GM19035 (cell line): ENCODE measurements at regions not wholly inside any gene's neighbourhood (a gene's known extent, or its start where the extent isn't known, plus 50 kb on each side); places are given as distances from the start of the nearest gene placed in this dataset.

Experiments
- ATAC-seq: cut with Tn5 transposase; IDR thresholded peaks from one replicate; pipeline ENCODE4 v1.9.1; 2021; ENCODE audit not compliant: unreplicated experiment

DNA sequence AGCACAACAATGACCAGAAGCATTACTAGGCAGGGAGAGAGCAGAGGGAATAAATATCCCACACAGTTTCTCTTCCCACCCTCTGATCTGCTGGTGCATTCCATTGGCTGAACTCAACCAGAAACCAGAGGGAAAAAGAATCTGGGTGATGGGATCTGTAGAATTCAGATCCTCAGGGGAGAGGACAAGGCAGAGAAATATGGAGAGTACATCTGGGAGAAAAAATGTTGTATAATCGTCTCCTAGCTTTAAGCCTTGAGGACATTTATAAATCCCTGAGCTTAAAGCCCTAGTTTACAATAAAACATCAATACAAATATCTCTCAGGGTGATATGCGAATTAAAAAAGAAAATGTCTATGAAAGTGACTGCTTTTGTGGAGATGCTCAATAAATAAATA lies 368.1 kb upstream of the MAD2L1 start:
- ATAC-seq: no peak

DNA sequence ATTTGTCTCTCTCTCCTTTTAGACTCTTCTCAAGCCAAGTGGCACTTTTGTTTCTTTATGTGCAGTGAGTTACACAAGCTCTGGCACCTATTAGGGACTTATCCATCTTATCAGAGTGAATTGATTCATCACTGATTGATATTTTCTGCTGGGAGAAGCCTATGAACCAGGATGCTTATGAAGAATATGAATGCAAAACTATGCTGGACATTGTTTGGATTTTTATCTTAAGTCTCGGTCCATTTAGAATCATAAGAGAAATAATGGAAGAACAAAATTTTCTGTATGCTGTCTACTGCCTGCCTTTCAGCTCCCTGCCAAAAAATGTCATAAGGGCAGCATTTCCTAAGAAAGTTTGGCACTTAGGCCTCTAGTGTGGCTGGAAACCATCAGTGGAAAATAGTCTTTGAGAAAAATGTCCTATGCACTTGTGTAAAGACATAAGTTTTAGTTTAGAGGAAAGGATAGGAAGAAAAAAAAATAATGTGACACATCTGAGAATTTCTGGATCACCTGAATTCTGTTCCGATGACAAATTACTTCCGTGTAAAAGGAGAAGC lies 365.7 kb upstream of the MAD2L1 start:
- ATAC-seq: no peak

DNA sequence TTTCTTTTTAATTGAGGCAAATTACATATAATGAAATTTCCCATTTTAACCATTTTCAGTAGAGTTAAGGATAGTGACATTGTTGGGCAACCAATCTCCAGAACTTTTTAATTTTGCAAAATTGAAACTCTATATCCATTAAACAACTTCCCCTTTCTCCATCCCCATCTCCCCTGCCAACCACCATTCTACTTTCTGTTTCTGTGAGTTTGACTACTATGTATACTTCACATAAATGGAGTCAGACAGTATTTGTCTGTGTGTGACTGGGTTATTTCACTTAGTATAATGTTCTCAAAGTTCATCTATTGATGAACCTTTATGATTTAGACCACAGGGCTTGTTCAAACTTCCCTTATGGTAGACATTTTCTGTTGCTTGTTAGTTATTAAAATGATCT lies 364.5 kb upstream of the MAD2L1 start:
- no peak for ATAC-seq

DNA sequence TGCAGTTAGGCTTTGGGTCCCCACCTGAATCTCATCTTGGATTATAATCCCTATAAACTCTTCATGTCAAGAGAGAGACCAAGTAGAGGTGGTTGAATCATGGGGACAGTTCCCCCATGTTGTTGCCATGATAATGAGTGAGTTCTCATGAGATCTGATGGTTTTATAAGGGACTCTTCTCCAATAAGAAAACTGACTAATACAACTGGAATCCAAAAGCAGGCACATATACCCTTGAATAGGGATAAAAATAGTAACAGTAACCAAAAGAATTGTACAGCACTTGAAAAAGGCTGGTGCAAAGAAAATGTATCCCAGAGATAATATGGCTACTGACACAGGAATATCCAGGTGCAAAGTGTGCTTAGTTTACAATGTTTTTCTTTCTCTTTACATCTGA lies 351.5 kb upstream of the MAD2L1 start:
- ATAC-seq: no peak

DNA sequence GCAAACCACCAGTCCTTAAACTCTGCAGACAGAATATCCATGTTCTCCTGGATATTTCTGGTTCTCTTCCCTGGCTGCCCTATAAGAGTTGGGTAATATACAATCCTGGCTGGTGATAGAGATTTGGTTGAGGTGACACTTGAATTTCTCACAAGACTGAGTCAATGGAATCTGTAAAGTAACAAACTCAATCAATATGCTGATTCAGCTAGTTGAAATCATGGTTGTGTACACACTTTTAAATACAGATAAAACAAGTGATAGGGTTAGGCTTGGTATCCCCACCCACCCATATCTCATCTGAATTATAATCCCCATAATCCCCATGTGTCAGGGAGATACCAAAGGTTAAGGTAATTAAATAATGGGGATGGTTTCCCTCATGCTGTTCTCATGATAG lies 349.2 kb upstream of the MAD2L1 start:
- ATAC-seq: no peak

DNA sequence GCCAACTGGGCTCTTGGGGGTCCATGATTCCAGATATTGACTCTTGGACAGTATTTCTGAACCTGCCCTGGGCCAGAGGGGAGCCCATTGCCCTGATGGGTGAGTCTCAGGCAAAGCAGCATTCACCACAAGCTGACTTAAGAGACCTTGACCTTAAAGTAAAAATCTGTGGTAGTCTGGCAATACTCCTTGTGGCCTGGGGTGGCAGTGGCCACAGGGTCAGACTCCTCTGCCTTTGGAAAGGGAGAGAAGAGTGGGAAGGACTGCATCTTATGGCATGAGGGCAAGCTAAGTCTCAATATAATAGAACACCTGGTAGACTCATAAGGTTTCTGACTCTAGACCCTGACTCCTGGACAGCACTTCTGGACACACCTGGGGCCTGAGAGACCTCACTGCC lies 340.3 kb upstream of the MAD2L1 start:
- ATAC-seq: no peak

DNA sequence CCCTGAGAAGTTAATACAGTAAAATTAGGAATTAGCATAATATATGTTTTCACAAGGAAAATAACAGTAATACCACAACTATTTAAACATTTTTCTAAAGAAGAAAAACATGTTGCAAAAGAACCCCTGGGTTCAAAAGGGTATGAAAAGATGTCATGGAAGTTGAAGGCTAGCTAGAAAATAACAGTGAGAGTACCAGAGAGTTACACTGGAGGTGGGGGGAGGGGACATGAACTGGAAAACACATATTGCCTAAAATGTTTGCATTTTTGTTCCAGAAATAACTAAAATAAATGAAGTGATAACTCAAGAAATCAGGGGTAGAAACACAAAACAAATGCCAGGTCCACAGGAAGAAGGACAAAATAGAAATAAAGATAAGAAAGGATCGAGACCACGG lies 336.6 kb upstream of the MAD2L1 start:
- ATAC-seq: no peak

DNA sequence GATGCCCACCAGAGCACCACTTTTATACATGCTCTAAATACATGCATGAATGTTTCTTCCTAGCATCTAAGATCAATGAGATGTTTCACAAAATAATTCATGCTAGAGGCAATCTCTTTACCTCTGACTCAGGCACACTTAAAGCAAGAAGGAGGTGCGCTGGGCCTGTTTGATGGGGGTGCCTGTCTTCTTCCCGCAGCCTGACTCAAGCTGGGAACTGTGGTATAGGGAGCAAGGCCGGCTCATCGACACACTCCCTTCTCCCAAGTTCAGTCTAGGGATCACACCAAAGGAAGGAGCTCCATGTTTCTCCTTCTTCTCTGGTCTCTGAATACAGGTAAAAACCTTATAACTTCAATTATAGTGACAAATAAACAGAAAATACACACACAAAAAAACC lies 333.8 kb upstream of the MAD2L1 start:
- no peak for ATAC-seq

DNA sequence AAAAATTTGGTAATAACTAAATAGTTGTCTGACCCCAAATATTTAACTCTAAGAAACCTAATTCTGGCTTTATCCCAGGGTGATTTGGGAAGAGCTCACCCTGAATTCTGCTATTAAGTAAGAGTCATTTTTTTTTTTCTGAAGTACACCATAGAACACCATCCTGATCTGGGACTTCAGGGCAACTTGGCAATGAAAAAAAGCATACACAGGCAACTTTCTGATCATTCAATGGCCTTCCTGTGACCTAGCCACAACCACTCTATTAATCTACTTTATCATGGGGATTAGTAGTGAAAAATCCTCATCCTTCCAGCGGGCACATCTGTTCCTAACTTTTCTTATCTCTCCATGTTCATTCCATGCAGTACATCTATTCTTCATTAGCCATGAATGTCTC lies 333.2 kb upstream of the MAD2L1 start:
- ATAC-seq: no peak

DNA sequence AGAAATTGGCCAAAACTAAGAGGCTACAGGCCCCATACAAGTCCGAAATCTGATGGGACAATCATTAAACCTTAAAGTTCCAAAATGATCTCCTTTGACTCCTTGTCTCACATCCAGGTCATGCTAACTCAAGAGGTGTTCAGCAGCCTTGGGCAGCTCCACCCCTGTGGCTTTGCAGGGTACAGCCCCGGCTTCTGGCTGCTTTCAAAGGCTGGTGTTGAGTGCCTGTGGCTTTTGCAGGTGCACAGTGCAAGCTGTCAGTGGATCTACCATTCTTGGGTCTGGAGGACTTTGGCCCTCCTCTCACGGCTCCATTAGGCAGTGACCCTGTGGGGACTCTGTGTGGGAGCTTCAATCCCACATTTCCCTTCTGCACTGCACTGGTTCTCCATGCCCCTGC lies 329.1 kb upstream of the MAD2L1 start:
- no peak for ATAC-seq

DNA sequence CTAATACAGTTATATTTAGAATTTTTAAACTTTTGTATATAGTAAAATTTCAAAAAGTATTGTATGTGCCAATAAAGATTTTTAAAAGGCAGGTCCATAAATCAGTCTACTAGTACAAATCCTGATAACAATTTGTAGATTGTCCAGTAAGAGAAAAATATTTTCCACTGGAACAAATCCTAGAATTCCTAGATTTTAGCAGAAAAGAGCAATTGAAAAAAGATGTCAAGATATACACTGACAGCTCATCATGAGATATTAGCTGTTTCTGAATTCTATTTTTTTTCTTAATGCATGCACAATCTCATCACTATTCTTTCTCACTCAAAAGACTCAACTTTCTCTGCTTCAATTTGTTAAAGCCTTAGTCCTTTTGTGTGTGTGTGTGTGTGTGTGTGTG lies 289.2 kb upstream of the MAD2L1 start:
- ATAC-seq: no peak

DNA sequence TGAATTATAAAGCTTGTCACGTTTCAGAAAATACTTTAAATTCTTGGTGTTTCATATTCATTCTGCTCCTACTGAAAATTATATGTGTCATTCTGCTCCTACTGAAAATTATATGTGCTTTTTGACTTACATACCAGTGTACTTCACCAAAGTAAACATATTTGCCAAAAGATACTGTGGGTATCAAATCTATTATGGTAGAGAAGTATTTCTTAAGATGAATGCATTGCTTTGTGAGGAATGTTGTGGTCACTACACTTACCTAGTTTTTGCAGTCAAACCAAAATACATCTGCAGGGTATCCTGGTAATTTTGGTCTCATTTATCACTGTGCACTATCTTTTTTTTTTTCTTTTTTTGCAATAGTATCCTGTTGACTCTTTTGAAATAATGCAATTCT lies 287.7 kb upstream of the MAD2L1 start:
- ATAC-seq: no peak

DNA sequence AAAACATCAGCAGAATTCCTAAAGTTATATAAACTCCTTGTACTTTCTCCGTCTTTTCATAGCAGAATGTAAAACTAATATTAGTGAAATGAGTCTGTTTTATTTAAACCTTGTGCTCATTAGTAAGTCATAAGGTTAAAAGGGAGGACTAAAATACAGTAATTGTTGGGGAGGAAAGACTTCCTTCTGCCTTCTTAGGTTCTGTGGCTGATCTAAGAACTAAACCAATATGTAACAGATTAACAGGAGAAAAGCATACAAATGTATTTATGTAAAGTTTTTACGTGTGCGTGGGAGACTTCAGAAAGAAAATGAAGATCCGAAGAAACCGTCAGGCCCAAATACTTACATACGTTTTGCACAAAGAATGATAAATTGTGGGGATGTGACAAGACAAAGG lies 286.6 kb upstream of the MAD2L1 start:
- no peak for ATAC-seq

DNA sequence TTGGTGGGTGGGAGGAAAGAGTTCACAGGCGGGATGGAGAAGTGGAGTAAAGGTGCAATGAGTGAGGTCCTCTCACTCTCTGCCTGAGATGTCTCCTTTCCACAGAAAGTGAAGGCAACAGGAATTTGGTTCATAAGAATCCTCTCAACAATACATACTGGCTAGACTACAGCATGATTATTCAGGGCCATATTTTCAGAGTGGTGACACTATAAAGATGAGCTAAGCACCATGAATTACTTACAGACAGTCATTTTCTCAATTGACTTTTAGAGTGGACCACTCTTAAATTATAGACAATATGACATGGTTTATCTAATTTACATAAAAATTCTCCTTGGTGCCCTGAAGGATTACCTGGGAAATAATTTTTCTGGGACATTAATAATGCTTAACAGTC lies 286.1 kb upstream of the MAD2L1 start:
- ATAC-seq: no peak

DNA sequence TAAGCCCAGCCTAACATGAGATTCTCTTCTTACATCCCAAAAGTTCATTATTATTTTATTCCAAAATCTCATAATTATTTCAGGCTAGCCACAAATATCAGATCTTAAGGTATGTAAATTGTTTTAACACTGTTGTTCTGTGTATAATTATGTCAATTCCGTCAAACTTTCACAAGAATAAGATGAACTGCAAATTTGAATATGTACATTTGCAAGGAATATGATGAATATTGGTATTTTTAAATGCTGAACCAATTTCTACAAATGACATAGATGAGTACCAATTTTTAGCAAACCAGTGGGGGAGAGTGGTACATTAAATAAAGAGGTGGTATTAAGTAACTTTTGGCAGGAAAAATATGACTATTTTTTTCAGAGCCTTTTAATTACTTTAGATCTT lies 282.3 kb upstream of the MAD2L1 start:
- ATAC-seq: no peak

DNA sequence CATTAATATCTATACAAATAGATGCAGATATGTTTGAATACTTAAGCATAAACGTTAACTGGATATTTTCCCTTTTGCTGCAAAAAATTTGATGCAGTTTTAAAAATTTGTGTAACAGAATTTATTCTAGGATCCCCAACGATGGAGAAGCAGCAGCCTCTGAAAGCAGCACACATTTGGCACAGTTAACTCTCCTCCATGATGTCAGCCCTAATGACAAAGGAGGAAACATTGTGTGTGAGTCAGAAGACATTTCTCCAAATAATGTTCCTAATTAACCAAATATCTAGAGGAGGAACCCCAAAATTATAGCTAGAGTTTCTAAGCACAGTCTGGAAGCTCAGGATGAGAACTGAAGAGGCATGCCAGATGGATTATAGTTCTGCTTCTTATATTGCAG lies 281.9 kb upstream of the MAD2L1 start:
- ATAC-seq: no peak

DNA sequence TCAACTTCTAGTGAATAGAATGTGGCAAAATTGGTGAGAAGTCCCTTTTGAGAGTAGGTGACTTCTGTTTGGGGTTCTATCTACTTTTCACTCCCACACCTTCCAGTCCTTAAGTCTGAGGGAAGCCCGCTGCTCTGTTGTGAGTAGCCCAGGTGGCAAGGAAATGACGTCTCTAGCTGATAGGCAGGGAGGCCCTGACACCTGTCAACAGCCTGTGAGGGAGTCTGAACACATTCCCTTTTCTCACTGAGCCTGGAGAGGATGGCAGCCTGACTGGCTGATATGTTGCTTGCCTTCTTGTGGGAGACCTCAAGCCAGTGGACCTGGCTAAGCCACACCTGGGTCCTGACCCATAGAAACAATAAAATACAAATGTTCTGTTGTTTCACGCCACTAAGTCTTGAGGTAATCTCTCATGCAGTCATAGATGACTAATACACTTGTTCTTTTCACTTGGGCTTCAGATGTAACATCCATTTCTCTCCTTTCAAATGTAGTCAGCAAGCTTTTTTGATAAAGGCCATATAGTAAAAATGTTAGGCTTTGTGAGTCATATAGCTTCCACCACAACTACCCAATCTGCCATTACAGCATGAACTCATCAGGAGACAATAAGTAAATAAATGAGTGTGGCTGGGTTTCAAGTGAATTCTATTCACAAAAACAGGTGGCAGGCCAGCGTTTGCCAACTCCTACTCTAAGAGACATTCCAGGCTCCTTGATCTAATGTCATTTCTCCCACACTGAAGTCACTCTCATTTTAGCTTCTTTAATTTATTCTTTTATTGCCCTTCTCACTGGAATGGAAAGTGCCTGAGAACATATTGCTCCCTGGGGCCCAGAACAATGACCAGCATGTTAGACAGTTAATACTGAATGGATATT lies 265.1 kb upstream of the MAD2L1 start:
- peak; percentile 50 for ATAC-seq

DNA sequence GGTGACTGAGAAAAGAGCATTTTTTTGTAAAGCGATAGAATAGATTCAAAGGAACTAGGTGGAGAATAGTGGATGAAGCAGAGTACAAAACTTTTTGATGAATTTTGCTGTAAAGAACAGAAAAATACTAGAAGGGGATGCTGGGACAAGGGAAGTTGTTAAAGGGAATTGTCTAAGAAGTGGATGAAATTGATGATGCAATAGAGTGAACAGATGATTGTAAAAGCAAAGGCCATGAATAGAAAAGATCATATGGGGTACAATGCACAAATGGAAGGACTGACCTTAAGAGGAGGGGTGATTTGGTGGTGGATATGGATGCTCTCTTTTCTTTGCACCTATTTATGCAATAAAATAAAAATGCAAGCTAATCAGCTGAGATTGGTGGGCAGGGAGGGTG lies 262.7 kb upstream of the MAD2L1 start:
- no peak for ATAC-seq

DNA sequence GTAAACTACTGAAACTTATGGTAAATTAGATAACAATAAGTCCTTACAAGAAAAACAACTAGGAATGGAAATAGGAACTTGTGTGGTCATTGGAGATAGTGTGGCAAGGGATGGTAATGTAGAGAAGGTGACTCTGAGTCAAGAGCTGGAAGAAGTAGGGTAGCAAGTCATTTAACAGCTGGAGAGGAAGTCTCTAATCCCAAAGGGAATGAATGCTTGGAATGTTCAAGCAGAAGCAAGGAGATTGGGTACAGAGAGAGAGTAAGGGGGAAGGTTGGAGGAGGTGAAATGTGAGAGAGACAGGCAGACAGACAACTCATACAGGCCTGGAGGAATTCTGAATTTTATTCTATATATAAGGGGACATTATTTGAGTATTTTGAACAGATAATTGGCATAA lies 260.6 kb upstream of the MAD2L1 start:
- ATAC-seq: no peak

DNA sequence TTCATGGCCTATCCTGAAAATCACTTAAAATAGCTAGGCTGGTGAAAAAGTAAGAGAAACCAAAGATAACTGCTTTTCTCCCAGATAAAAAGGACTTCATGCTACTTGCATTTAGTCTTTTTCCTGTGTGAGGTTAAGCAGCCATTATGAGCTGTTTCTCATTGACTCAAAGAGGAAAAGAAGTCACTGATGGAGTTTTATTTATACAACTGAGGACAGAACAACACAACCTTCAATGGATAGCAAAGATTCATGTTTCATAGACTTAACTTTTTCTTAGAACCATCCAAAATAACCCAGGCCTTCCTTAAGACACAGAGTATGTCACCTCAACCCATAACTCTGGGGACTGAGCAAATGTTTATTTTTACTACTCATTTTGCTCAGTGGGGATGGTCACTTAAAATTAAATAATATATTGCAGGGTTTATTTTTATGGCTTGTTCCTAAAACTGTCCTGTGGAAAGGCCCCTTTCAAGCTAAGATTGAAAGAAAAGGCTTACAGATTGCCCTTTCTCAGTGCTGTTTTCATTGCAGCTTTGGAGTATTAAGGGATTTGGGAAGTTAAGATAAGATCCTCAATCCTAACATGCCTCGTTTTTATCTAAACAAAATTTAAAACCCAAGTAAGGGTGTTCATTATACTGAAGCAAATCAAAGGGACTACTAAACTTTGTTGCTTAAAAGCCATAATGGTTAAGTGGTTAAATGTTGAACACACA lies 252.6 kb upstream of the MAD2L1 start:
- ATAC-seq: no peak

DNA sequence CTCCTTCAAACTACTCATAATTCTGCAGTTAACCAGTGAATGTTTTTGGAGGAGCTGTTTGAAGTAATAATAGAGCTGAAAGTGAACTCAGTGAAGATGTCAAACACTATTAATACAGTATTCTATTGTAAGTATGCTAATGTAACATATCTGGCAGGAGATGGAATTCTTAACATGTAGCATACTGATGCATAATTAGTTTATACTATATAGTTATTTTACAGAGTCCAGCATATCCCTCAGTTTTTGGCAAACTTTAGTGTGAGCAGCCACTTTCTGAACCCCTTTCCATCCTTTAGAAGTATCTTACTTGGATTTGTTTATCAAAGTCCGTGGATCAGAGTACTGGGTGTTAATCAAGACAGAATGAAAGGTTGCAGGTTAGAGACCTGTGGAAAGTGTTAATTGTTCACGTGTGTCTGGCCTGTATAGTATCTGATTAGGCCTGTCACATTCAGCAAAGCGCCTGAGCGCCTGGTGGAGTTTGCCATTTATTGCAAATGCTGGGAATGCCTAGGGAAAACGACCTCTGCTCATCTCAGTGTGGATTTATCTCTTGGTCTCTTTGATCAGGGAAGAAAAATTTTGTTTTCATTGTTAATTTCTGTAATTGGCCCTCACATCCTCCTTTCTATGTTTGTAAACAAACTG lies 251.7 kb upstream of the MAD2L1 start:
- ATAC-seq: no peak

DNA sequence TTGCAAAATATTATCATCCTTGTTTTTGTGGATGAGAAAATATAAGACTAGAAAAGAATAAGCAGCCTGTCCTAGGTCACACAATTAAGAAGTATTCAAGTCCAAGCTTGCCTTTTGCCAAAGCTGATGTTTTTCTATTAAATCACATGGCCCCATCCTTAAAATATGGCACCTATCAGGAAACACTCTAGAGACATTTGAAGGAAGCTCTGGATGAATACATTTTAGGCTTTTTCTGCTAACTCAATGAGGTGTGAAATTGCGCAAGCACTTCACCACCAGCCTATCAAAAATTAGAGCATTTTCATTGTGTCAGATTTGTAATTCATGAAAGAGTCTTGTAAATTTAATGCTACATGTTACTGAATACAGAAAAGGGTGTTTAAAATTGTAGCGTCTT lies 251.1 kb upstream of the MAD2L1 start:
- no peak for ATAC-seq
